COLO829 (cell line): ENCODE measurements at regions not wholly inside any gene's neighbourhood (a gene's known extent, or its start where the extent isn't known, plus 50 kb on each side); places are given as distances from the start of the nearest gene placed in this dataset.

ENCODE experiments used
- DNase-seq: peaks from one replicate; pipeline ENCODE4 v3.0.0; 2012; ENCODE audit warnings: low spot score

GRCh38 chr18:56545464-56545863 is 92.9 kb downstream of the TXNL1 start:
- DNase-seq = no peak

- no peak for DNase-seq
These were observed 95.9 kb downstream of the TXNL1 start for GRCh38 chr18:56542476-56542875.

GRCh38 chr18:56541793-56542192 is 96.6 kb downstream of the TXNL1 start:
- DNase-seq = no peak

- DNase-seq = no peak
These were observed 97.1 kb downstream of the TXNL1 start for GRCh38 chr18:56541340-56541739.

- no peak for DNase-seq
These were observed 99.6 kb downstream of the TXNL1 start for GRCh38 chr18:56538746-56539145.

- no peak for DNase-seq
These were observed 106.1 kb downstream of the TXNL1 start for GRCh38 chr18:56532176-56532840.

- no peak for DNase-seq
These were observed 115.6 kb downstream of the TXNL1 start for GRCh38 chr18:56522816-56523215.

- no peak for DNase-seq
These were observed 117.1 kb downstream of the TXNL1 start for GRCh38 chr18:56521263-56521662.

- DNase-seq = no peak
These were observed 120.6 kb downstream of the TXNL1 start for GRCh38 chr18:56517761-56518160.

GRCh38 chr18:56517196-56517595 is 121.2 kb downstream of the TXNL1 start:
- DNase-seq = no peak

- no peak for DNase-seq
These were observed 121.6 kb downstream of the TXNL1 start for GRCh38 chr18:56516789-56517188.

GRCh38 chr18:56515522-56515921 is 122.9 kb downstream of the TXNL1 start:
- no peak for DNase-seq

- no peak for DNase-seq
These were observed 126.4 kb downstream of the TXNL1 start for GRCh38 chr18:56511996-56512395.

- no peak for DNase-seq
These were observed 128.3 kb downstream of the TXNL1 start for GRCh38 chr18:56510108-56510507.

GRCh38 chr18:56509656-56510055 is 128.7 kb downstream of the TXNL1 start:
- DNase-seq = no peak

GRCh38 chr18:56508370-56509036 is 129.9 kb downstream of the TXNL1 start:
- no peak for DNase-seq

GRCh38 chr18:56505971-56506370 is 132.4 kb downstream of the TXNL1 start:
- no peak for DNase-seq

- no peak for DNase-seq
These were observed 133.1 kb downstream of the TXNL1 start for GRCh38 chr18:56505293-56505692.

GRCh38 chr18:56501896-56502295 is 136.5 kb downstream of the TXNL1 start:
- no peak for DNase-seq

GRCh38 chr18:56495884-56496283 is 142.5 kb downstream of the TXNL1 start:
- DNase-seq = no peak

GRCh38 chr18:56493531-56493930 is 144.9 kb downstream of the TXNL1 start:
- DNase-seq = no peak

GRCh38 chr18:56492136-56492535 is 146.3 kb downstream of the TXNL1 start:
- no peak for DNase-seq

GRCh38 chr18:56490942-56491341 is 147.4 kb downstream of the TXNL1 start:
- DNase-seq = no peak

GRCh38 chr18:56489893-56490292 is 148.5 kb downstream of the TXNL1 start:
- no peak for DNase-seq
